ENCODE measurements at regions not wholly inside any gene's neighbourhood (a gene's known extent, or its start where the extent isn't known, plus 50 kb on each side); places are given as distances from the start of the nearest gene placed in this dataset.

- H3K4me3 ChIP-seq (ENCODE audit: low read depth, low read length) = no peak overlapping the region
- no peak for TF ChIP-seq CTCF (IDR thresholded peaks at IDR 0.05; ENCODE audit: low read depth, low read length, missing control alignments)
- in situ Hi-C loops (cut with HindIII; ENCODE audit: low sequenced_read_pairs) = no loop called here
- DNase-seq (ENCODE audit: low read depth) = peak; percentile 83
Measured at GRCh38 chr3:55191911-55192775, 264.3 kb upstream of the LRTM1 start.

- H3K4me3 ChIP-seq (ENCODE audit: low read depth, low read length) = no peak overlapping the region
- in situ Hi-C loops (cut with HindIII; ENCODE audit: low sequenced_read_pairs) = no loop called here
- no peak for DNase-seq (ENCODE audit: low read depth)
- no peak for TF ChIP-seq CTCF (IDR thresholded peaks at IDR 0.05; ENCODE audit: low read depth, low read length, missing control alignments)
Measured at GRCh38 chr3:55190331-55190730, 262.5 kb upstream of the LRTM1 start.

- DNase-seq (ENCODE audit: low read depth) = no peak
- in situ Hi-C loops (cut with HindIII; ENCODE audit: low sequenced_read_pairs) = no loop called here
- H3K4me3 ChIP-seq (ENCODE audit: low read depth, low read length) = no peak overlapping the region
- TF ChIP-seq CTCF (IDR thresholded peaks at IDR 0.05; ENCODE audit: low read depth, low read length, missing control alignments) = no peak
Measured at GRCh38 chr3:55189359-55189801, 261.5 kb upstream of the LRTM1 start.

GRCh38 chr3:55185380-55185779 lies 257.5 kb upstream of the LRTM1 start:
- TF ChIP-seq CTCF (IDR thresholded peaks at IDR 0.05; ENCODE audit: low read depth, low read length, missing control alignments) = no peak
- no peak for DNase-seq (ENCODE audit: low read depth)
- in situ Hi-C loops (cut with HindIII; ENCODE audit: low sequenced_read_pairs) = no loop called here
- no peak overlapping the region for H3K4me3 ChIP-seq (ENCODE audit: low read depth, low read length)

- TF ChIP-seq CTCF (IDR thresholded peaks at IDR 0.05; ENCODE audit: low read depth, low read length, missing control alignments) = no peak
- H3K4me3 ChIP-seq (ENCODE audit: low read depth, low read length) = no peak overlapping the region
- in situ Hi-C loops (cut with HindIII; ENCODE audit: low sequenced_read_pairs) = no loop called here
- DNase-seq (ENCODE audit: low read depth) = no peak
Measured at GRCh38 chr3:55183201-55183600, 255.3 kb upstream of the LRTM1 start.

GRCh38 chr3:55180936-55181535 lies 253.2 kb upstream of the LRTM1 start:
- no peak for DNase-seq (ENCODE audit: low read depth)
- TF ChIP-seq CTCF (IDR thresholded peaks at IDR 0.05; ENCODE audit: low read depth, low read length, missing control alignments) = peak; percentile 67
- no peak overlapping the region for H3K4me3 ChIP-seq (ENCODE audit: low read depth, low read length)
- in situ Hi-C loops (cut with HindIII; ENCODE audit: low sequenced_read_pairs) = no loop called here
